Liver (tissue), 2 donors: ENCODE measurements at regions not wholly inside any gene's neighbourhood (a gene's known extent, or its start where the extent isn't known, plus 50 kb on each side); places are given as distances from the start of the nearest gene placed in this dataset.

Experiments
- GABPA ChIP-seq, 2 donors: IDR thresholded peaks in 1 of 2; conservative IDR thresholded peaks in 1 of 2; 2 replicates each; pipeline ENCODE4 v1.6.1; 2016; ENCODE audit warnings: antibody characterized with exemption in 2 of 2, mild to moderate bottlenecking in 1 of 2, moderate library complexity in 1 of 2
- ZBTB33 ChIP-seq: IDR thresholded peaks from 2 replicates; pipeline ENCODE4 v1.6.1; 2016; ENCODE audit warnings: antibody characterized with exemption
- donor health status: healthy.

GRCh38 chr16:6407596-6407995 lies 925.0 kb upstream of the RBFOX1 start:
- TF ChIP-seq ZBTB33 (no peak), GABPA (IDR thresholded peaks at IDR 0.05 in 1 of 2, conservative IDR thresholded peaks at IDR 0.05 in 1 of 2) (no peak)
